ENCODE measurements at regions not wholly inside any gene's neighbourhood (a gene's known extent, or its start where the extent isn't known, plus 50 kb on each side); places are given as distances from the start of the nearest gene placed in this dataset.

- TF ChIP-seq CTCF (IDR thresholded peaks at IDR 0.05) (no peak), POLR2A (IDR thresholded peaks at IDR 0.05) (no peak)
Observed at GRCh38 chr18:29753379-29753778, 1289.2 kb downstream of the DSC3 start.

All from heart left ventricle (tissue), 13 donors.